SK-N-SH treated with all-trans-retinoic acid at 6 μM for 48 hours (cell line): ENCODE measurements at regions not wholly inside any gene's neighbourhood (a gene's known extent, or its start where the extent isn't known, plus 50 kb on each side); places are given as distances from the start of the nearest gene placed in this dataset.
A peak's percentile ranks its signal among the peaks of the same experiment; 100 is the strongest.

ENCODE experiments used
- ATAC-seq: fragments of 200-7000 bp; cut with Tn5 transposase; 3 replicates; pipeline ENCODE4 v1.9.1; 2020; ENCODE audit warnings: mild to moderate bottlenecking, moderate library complexity
- ARNTL ChIP-seq: fragments of 450-650 bp; formaldehyde crosslinking; IDR thresholded peaks from 2 replicates; pipeline ENCODE4 v1.5.0; 2020; ENCODE audit warnings: low read depth, mild to moderate bottlenecking, moderate library complexity, borderline replicate concordance
- BACH2 ChIP-seq: fragments of 250-450 bp; sonication (Bioruptor Pico); IDR thresholded peaks from 2 replicates; pipeline ENCODE4 v1.9.0; 2021; ENCODE audit warnings: mild to moderate bottlenecking, borderline replicate concordance
- CSDC2 ChIP-seq: fragments of 250-450 bp; sonication (Bioruptor Pico); IDR thresholded peaks from 2 replicates; pipeline ENCODE4 v1.5.0; 2020; ENCODE audit warnings: mild to moderate bottlenecking, moderate library complexity
- ESRRG ChIP-seq: fragments of 250-450 bp; sonication (Bioruptor Pico); IDR thresholded peaks from 2 replicates; pipeline ENCODE4 v1.6.1; 2021; ENCODE audit warnings: mild to moderate bottlenecking
- GLIS3 ChIP-seq: fragments of 250-450 bp; sonication (Bioruptor Pico); IDR thresholded peaks from 2 replicates; pipeline ENCODE4 v1.5.0; 2020; ENCODE audit warnings: mild to moderate bottlenecking, moderate library complexity
- ISL1 ChIP-seq: fragments of 250-450 bp; sonication (Bioruptor Pico); IDR thresholded peaks from 2 replicates; pipeline ENCODE4 v2.1.2; 2022; ENCODE audit warnings: mild to moderate bottlenecking, moderate library complexity
- OSR1 ChIP-seq: fragments of 250-450 bp; sonication (Bioruptor Pico); IDR thresholded peaks from 2 replicates; pipeline ENCODE4 v1.8.0; 2022; ENCODE audit warnings: moderate library complexity, mild to moderate bottlenecking, inconsistent platforms
- PPARA ChIP-seq: fragments of 250-450 bp; sonication (Bioruptor Pico); IDR thresholded peaks from 2 replicates; pipeline ENCODE4 v1.5.0; 2020; ENCODE audit warnings: mild to moderate bottlenecking, borderline replicate concordance
- RARB ChIP-seq: fragments of 250-450 bp; sonication (Bioruptor Pico); IDR thresholded peaks from 2 replicates; pipeline ENCODE4 v1.8.0; 2021; ENCODE audit warnings: mild to moderate bottlenecking, moderate library complexity
- TCF4 ChIP-seq: fragments of 250-450 bp; sonication (Bioruptor Pico); IDR thresholded peaks from 2 replicates; pipeline ENCODE4 v1.8.0; 2021; ENCODE audit warnings: mild to moderate bottlenecking, moderate library complexity, borderline replicate concordance
- TOX ChIP-seq: fragments of 250-450 bp; sonication (Bioruptor Pico); IDR thresholded peaks from 2 replicates; pipeline ENCODE4 v1.8.0; 2021; ENCODE audit warnings: mild to moderate bottlenecking, moderate library complexity, borderline replicate concordance
- ZC3H10 ChIP-seq: fragments of 250-450 bp; sonication (Bioruptor Pico); IDR thresholded peaks from 2 replicates; pipeline ENCODE4 v1.5.1; 2021; ENCODE audit warnings: mild to moderate bottlenecking, moderate library complexity
- ZFP3 ChIP-seq: fragments of 250-450 bp; sonication (Bioruptor Pico); IDR thresholded peaks from 2 replicates; pipeline ENCODE4 v1.5.0; 2020; ENCODE audit warnings: mild to moderate bottlenecking, moderate library complexity
- ZFP30 ChIP-seq: fragments of 450-650 bp; formaldehyde crosslinking; IDR thresholded peaks from 2 replicates; pipeline ENCODE4 v1.5.0; 2022; ENCODE audit warnings: mild to moderate bottlenecking, moderate library complexity
- ZNF565 ChIP-seq: fragments of 450-650 bp; formaldehyde crosslinking; conservative IDR thresholded peaks from 2 replicates; pipeline ENCODE4 v1.5.0; 2020; ENCODE audit warnings: low read depth, mild to moderate bottlenecking, moderate library complexity
- ZNF70 ChIP-seq: fragments of 450-650 bp; formaldehyde crosslinking; IDR thresholded peaks from 2 replicates; pipeline ENCODE4 v1.5.0; 2020; ENCODE audit warnings: mild to moderate bottlenecking, moderate library complexity
- ZNF8 ChIP-seq: fragments of 450-650 bp; formaldehyde crosslinking; IDR thresholded peaks from 2 replicates; pipeline ENCODE4 v1.5.0; 2020; ENCODE audit warnings: mild to moderate bottlenecking, moderate library complexity
- TF ChIP-seq, protein P1 (sequence below): fragments of 250-450 bp; sonication (Bioruptor Pico); IDR thresholded peaks from 2 replicates; pipeline ENCODE4 v1.8.0; 2021; ENCODE audit warnings: low read depth, mild to moderate bottlenecking, moderate library complexity, borderline replicate concordance
- TF ChIP-seq, protein P2 (sequence below): fragments of 250-450 bp; sonication (Bioruptor Pico); IDR thresholded peaks from 2 replicates; pipeline ENCODE4 v1.5.0; 2020; ENCODE audit warnings: mild to moderate bottlenecking, moderate library complexity
- TF ChIP-seq, protein P3 (sequence below): fragments of 250-450 bp; sonication (Bioruptor Pico); IDR thresholded peaks from 2 replicates; pipeline ENCODE4 v1.8.0; 2020; ENCODE audit warnings: mild to moderate bottlenecking, moderate library complexity, borderline replicate concordance
- TF ChIP-seq, protein P4 (sequence below): fragments of 250-450 bp; sonication (Bioruptor Pico); IDR thresholded peaks from 2 replicates; pipeline ENCODE4 v1.5.1; 2020; ENCODE audit warnings: low read depth, mild to moderate bottlenecking, moderate library complexity

DNA sequence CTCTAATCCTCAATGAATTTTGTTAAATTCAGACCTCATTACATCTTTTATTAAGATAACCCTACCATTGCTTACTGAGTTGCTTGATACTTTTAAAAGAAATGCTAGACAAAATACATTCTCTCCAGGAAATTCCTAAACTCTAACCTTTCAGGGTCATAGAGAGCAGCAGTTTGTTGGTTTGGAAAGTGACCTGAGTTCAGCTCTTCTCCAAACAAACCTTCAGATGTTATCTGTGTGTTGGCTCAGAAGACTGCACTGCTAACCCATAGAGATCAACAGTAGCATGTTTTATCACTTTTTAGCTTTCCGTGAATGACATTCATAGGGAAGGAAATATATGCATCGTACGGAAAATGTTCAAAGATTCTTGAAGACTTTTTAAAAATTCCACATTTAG lies 101.8 kb upstream of the VEGFC start:
- peak; percentile 28 for ATAC-seq
- TF ChIP-seq, protein P1, sequence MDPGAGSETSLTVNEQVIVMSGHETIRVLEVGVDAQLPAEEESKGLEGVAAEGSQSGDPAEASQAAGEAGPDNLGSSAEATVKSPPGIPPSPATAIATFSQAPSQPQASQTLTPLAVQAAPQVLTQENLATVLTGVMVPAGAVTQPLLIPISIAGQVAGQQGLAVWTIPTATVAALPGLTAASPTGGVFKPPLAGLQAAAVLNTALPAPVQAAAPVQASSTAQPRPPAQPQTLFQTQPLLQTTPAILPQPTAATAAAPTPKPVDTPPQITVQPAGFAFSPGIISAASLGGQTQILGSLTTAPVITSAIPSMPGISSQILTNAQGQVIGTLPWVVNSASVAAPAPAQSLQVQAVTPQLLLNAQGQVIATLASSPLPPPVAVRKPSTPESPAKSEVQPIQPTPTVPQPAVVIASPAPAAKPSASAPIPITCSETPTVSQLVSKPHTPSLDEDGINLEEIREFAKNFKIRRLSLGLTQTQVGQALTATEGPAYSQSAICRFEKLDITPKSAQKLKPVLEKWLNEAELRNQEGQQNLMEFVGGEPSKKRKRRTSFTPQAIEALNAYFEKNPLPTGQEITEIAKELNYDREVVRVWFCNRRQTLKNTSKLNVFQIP: no peak
- TF ChIP-seq GLIS3 (CRISPR knock-in tag): no peak
- TF ChIP-seq TOX (CRISPR knock-in tag): no peak
- no peak for TF ChIP-seq ZNF8 (CRISPR knock-in tag)
- no peak for TF ChIP-seq RARB (CRISPR knock-in tag)
- TF ChIP-seq, protein P2, sequence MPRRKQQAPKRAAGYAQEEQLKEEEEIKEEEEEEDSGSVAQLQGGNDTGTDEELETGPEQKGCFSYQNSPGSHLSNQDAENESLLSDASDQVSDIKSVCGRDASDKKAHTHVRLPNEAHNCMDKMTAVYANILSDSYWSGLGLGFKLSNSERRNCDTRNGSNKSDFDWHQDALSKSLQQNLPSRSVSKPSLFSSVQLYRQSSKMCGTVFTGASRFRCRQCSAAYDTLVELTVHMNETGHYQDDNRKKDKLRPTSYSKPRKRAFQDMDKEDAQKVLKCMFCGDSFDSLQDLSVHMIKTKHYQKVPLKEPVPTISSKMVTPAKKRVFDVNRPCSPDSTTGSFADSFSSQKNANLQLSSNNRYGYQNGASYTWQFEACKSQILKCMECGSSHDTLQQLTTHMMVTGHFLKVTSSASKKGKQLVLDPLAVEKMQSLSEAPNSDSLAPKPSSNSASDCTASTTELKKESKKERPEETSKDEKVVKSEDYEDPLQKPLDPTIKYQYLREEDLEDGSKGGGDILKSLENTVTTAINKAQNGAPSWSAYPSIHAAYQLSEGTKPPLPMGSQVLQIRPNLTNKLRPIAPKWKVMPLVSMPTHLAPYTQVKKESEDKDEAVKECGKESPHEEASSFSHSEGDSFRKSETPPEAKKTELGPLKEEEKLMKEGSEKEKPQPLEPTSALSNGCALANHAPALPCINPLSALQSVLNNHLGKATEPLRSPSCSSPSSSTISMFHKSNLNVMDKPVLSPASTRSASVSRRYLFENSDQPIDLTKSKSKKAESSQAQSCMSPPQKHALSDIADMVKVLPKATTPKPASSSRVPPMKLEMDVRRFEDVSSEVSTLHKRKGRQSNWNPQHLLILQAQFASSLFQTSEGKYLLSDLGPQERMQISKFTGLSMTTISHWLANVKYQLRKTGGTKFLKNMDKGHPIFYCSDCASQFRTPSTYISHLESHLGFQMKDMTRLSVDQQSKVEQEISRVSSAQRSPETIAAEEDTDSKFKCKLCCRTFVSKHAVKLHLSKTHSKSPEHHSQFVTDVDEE (CRISPR knock-in tag): no peak

DNA sequence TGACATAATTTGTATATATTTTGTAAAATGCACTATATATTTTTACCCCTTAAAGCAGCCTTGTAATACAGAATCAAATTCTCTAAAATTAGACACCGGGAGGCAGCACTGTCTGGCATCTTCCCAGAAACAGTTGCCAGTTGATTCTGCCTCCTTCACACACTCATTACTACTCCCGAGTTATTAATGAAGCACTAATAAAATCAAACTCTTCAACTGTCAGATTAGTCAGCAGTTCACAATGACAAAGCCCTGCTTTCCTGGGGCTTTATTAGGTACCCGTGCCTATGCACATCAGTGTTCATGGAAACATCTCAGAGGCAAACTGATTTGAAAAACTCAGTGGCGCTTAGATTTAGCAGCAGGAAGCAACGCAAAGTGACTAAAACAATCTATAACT lies 103.5 kb upstream of the VEGFC start:
- peak; percentile 50 for ATAC-seq
- TF ChIP-seq ISL1 (CRISPR knock-in tag) (no peak), ZC3H10 (peak; percentile 82)

DNA sequence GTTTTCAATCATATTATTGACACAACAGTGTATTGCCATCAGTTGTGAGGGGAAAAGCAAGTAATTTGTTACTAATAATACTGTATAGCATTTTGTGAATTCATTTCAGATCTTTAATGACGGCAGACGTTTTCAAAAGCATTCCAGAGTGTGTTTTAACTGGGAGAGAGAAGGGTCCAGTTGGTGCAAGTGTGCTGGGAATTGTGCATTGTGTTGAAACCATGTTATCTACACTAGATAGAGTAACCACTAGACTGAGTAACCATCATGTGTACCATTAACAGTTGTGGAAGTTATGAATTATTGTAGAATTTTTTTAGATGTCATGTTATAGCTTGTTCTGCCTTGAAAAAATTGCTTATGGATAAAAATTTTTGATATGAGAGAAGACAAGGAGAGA lies 104.5 kb upstream of the VEGFC start:
- ATAC-seq: no peak
- no peak for TF ChIP-seq RARB (CRISPR knock-in tag)
- no peak for TF ChIP-seq ESRRG (CRISPR knock-in tag)
- TF ChIP-seq TCF4 (CRISPR knock-in tag): no peak
- TF ChIP-seq GLIS3 (CRISPR knock-in tag): no peak
- no peak for TF ChIP-seq ARNTL
- TF ChIP-seq, protein P3, sequence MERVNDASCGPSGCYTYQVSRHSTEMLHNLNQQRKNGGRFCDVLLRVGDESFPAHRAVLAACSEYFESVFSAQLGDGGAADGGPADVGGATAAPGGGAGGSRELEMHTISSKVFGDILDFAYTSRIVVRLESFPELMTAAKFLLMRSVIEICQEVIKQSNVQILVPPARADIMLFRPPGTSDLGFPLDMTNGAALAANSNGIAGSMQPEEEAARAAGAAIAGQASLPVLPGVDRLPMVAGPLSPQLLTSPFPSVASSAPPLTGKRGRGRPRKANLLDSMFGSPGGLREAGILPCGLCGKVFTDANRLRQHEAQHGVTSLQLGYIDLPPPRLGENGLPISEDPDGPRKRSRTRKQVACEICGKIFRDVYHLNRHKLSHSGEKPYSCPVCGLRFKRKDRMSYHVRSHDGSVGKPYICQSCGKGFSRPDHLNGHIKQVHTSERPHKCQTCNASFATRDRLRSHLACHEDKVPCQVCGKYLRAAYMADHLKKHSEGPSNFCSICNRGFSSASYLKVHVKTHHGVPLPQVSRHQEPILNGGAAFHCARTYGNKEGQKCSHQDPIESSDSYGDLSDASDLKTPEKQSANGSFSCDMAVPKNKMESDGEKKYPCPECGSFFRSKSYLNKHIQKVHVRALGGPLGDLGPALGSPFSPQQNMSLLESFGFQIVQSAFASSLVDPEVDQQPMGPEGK (CRISPR knock-in tag): no peak
- no peak for TF ChIP-seq ZNF8 (CRISPR knock-in tag)

DNA sequence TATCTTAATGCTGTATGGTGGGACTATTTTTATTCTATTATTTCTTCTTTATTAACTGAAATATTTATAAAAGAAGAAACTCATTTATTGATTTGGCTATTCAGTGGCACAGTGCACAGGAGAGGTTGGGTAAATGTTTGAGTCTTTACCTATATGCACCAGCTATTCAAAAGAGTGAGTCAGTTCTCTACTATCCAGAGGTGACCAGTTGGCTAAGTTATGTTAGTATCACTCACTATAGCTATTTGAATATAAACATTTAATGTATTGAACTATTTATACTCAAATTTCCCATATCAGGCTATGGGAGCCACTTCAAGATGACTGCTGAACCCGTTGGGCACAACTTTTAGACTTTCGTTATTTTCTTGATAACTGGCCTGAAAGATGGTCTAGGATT lies 106.1 kb upstream of the VEGFC start:
- TF ChIP-seq TCF4 (CRISPR knock-in tag) (no peak), GLIS3 (CRISPR knock-in tag) (no peak), PPARA (no peak), BACH2 (CRISPR knock-in tag) (no peak), ARNTL (no peak), OSR1 (CRISPR knock-in tag) (no peak), CSDC2 (no peak), ZFP30 (CRISPR knock-in tag) (no peak), ZC3H10 (no peak), ZNF565 (CRISPR knock-in tag) (no peak), TOX (CRISPR knock-in tag) (no peak), ZNF70 (no peak), ZFP3 (CRISPR knock-in tag) (no peak), ISL1 (CRISPR knock-in tag) (no peak), ZNF8 (CRISPR knock-in tag) (no peak)
- TF ChIP-seq, protein P4, sequence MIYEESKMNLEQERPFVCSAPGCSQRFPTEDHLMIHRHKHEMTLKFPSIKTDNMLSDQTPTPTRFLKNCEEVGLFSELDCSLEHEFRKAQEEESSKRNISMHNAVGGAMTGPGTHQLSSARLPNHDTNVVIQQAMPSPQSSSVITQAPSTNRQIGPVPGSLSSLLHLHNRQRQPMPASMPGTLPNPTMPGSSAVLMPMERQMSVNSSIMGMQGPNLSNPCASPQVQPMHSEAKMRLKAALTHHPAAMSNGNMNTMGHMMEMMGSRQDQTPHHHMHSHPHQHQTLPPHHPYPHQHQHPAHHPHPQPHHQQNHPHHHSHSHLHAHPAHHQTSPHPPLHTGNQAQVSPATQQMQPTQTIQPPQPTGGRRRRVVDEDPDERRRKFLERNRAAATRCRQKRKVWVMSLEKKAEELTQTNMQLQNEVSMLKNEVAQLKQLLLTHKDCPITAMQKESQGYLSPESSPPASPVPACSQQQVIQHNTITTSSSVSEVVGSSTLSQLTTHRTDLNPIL (CRISPR knock-in tag): no peak
- TF ChIP-seq, all 23 proteins: peak for 0
- no peak for ATAC-seq
